ENCODE measurements at regions not wholly inside any gene's neighbourhood (a gene's known extent, or its start where the extent isn't known, plus 50 kb on each side); places are given as distances from the start of the nearest gene placed in this dataset.

GRCh38 chr2:11104794-11105660, 50.2 kb upstream of the SLC66A3 start (continued):
- no peak for TF ChIP-seq RCOR1 (IDR thresholded peaks at IDR 0.05; ENCODE audit: insufficient replicate concordance, low read length)
